ENCODE measurements at regions not wholly inside any gene's neighbourhood (a gene's known extent, or its start where the extent isn't known, plus 50 kb on each side); places are given as distances from the start of the nearest gene placed in this dataset.
"Not testable (repeated sequence)": the region's sequence is repeated elsewhere in the genome, so short reads cannot be mapped to it uniquely, and the experiment has no call there.

DNA sequence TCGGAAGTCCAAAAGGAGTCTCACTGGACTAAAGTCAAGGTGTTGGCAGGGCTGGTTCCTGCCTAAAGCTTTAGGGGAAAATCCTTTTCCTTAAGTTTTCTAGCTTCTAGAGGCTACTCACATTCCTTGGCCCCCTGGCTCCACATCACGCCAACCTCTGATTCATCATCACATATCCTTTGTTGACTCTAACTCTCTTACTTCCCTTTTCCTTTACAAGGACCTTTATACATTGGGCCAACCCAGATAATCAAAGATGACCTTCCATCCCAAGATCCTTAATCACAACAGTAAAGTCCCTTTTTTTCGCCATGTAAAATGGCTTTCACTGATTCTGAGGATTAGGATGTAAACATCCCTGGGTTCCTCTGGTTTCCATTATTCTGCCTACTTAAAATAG is 146.4 kb upstream of the DCAF8L1 start:
- no peak for DNase-seq (ENCODE audit: low read depth)
- TF ChIP-seq, protein P1, sequence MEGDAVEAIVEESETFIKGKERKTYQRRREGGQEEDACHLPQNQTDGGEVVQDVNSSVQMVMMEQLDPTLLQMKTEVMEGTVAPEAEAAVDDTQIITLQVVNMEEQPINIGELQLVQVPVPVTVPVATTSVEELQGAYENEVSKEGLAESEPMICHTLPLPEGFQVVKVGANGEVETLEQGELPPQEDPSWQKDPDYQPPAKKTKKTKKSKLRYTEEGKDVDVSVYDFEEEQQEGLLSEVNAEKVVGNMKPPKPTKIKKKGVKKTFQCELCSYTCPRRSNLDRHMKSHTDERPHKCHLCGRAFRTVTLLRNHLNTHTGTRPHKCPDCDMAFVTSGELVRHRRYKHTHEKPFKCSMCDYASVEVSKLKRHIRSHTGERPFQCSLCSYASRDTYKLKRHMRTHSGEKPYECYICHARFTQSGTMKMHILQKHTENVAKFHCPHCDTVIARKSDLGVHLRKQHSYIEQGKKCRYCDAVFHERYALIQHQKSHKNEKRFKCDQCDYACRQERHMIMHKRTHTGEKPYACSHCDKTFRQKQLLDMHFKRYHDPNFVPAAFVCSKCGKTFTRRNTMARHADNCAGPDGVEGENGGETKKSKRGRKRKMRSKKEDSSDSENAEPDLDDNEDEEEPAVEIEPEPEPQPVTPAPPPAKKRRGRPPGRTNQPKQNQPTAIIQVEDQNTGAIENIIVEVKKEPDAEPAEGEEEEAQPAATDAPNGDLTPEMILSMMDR (IDR thresholded peaks at IDR 0.05; ENCODE audit: insufficient read depth, low read length) = no peak
- no peak overlapping the region for H3K4me3 ChIP-seq (ENCODE audit: low read depth, low read length)

DNA sequence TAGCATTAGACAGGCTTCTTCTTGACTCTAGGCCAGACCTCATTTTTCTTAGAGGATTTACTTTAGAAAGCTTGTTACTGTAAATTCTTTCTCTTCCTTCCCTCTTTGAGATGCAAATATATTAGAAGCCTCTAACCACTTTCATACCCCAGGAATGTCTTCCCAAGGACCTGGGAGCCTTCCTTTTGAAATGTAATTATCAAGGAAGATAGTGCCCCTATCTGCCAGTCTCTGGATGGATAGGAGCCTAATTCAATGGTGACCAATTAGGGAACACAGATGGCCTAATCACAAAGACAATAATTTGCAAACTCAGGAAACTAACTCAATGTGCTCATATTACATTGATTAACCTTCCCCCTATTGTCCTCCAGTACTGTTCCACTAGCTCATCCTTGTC is 145.6 kb upstream of the DCAF8L1 start:
- no peak for DNase-seq (ENCODE audit: low read depth)
- no peak overlapping the region for H3K4me3 ChIP-seq (ENCODE audit: low read depth, low read length)
- TF ChIP-seq, protein P1 (IDR thresholded peaks at IDR 0.05; ENCODE audit: insufficient read depth, low read length) = no peak

DNA sequence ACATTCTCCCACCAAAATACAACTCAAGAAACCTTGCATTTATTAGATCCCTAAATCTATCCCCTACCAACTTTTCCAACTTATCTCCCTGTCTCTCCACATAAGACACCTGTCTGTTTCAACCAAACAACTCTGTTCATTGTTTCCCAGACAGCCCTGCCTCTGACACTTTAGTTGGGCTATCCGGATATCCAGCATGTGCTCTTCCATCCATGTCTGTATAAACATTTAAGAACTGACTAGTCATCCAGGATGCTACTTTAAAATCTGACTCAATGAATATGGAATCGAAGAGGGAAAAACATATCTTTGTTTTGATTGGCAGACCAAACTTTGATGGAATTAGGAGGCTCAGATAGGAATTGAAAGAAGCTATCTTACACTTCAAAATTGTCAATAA is 143.2 kb upstream of the DCAF8L1 start:
- TF ChIP-seq, protein P1 (IDR thresholded peaks at IDR 0.05; ENCODE audit: insufficient read depth, low read length) = no peak
- no peak overlapping the region for H3K4me3 ChIP-seq (ENCODE audit: low read depth, low read length)
- DNase-seq (ENCODE audit: low read depth) = no peak

DNA sequence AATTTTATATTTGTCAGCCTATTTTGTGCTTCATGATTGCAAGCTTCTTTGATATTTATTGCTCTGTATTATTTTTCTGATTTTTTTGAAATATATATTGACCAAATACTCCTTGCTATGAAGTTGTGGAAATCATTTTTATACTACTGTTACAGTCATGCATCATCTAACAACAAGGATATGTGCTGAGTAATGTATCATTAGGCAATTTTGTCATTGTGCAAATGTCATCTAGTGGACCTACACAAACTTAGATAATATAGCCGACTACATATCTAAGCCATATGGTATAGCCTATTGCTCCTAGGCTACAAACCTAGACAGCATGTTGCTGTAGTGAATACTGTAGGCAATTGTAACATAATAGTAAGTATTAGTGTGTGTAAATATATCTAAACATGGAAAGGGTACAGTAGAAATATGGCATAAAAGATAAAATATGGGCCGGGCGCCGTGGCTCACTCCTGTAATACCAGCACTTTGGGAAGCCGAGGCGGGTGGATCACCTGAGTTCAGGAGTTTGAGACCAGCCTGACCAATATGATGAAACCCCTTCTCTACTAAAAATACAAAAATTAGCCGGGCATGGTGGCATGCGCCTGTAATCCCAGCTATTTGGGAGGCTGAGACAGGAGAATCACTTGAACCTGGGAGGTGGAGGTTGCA is 139.5 kb upstream of the DCAF8L1 start:
- H3K4me3 ChIP-seq (ENCODE audit: low read depth, low read length) = not testable (repeated sequence)

DNA sequence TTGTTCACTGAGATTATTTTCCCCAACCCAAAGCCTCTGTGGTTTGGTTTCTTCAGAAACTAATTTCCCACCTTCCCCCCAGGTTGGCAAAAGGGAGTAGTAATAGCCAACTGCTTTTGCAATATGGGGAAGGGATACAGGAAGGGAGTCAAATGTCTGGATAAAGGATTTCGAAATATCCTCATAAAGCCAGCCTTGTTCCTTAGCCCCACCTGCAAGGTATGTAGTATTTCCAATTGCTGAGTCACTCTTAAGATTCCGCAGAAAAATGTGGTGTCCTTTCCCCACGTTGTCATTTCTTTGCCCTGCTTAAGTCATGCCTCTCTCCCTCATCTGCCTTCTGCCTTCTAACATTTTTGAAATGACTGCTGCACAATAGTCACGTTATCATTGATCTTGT is 138.8 kb upstream of the DCAF8L1 start:
- TF ChIP-seq, protein P1 (IDR thresholded peaks at IDR 0.05; ENCODE audit: insufficient read depth, low read length) = no peak
- DNase-seq (ENCODE audit: low read depth) = no peak
- H3K4me3 ChIP-seq (ENCODE audit: low read depth, low read length) = no peak overlapping the region

More for the DNA sequence above, 139.5 kb upstream of the DCAF8L1 start:
- DNase-seq (ENCODE audit: low read depth) = not testable (repeated sequence)

DNA sequence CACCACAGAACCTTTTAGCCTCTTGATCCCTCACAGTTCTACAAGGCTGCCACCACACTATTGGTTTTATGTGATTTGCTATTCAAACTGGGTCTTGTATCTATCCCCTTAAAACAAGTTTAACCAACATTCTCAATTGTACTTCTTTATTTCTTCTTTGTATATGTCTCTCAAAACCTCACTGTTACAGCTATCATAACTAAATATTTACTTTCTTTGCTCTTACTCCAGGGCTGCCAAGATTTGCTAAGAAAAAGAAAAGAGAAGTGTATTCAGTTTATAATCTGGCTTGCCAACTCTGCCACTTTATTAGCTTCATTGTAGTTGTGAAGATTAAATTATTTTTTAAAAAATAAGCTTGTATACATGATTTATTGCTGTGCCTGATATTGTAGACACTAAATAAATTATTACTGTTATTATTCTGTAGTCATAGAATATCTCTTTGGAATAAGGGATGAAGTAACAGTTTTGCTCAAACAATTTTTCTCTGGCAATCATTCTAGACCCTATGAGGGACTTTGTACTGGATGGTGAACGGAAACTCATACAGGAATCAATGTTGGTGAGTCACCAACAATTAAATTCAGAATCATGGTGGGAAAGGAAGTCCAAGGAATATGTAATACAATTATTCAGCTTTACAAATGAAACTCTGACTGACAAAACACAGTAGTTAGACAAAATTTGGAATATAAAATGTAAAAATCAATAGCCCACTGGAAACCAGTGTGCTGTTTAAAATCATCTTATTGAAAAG is 127.1 kb upstream of the DCAF8L1 start:
- DNase-seq (ENCODE audit: low read depth) = no peak
- TF ChIP-seq, protein P1 (IDR thresholded peaks at IDR 0.05; ENCODE audit: insufficient read depth, low read length) = no peak
- H3K4me3 ChIP-seq (ENCODE audit: low read depth, low read length) = no peak overlapping the region

DNA sequence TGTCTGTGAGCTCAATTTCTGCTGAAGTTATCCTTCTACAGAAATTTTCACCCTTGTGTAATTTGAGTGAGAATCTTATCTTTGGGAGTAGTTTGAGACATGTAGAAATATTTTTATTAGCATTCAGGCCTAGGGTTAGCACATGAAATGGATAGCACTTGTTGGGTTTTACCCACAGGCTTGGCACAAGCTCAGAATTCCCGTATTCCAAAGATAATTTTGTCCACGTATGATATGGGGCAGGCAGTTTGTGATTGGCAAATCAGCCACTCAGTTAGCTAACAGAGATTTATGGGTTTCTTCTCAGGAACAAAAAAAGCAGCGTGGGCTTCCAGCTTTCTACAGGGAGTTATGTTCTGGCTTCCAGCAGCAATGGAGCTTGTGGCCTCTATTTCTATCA is 117.9 kb upstream of the DCAF8L1 start:
- TF ChIP-seq, protein P1 (IDR thresholded peaks at IDR 0.05; ENCODE audit: insufficient read depth, low read length) = no peak
- no peak for DNase-seq (ENCODE audit: low read depth)
- no peak overlapping the region for H3K4me3 ChIP-seq (ENCODE audit: low read depth, low read length)
